Sigmoid colon (tissue), 6 donors: ENCODE measurements at regions not wholly inside any gene's neighbourhood (a gene's known extent, or its start where the extent isn't known, plus 50 kb on each side); places are given as distances from the start of the nearest gene placed in this dataset.
"Not testable (repeated sequence)": the region's sequence is repeated elsewhere in the genome, so short reads cannot be mapped to it uniquely, and the experiment has no call there.

ENCODE experiments used
- DNase-seq: peaks from one replicate; pipeline ENCODE4 v3.0.0-alpha.2; 2019
- H3K27ac ChIP-seq, 4 donors: fragments of 200-600 bp; sonication (generic); one replicate each; pipeline ENCODE4 v1.5.1; 2016 to 2019; ENCODE audit warnings: mild to moderate bottlenecking in 1 of 4
- H3K27me3 ChIP-seq, 3 donors: fragments of 200-600 bp; sonication (generic); one replicate each; pipeline ENCODE4 v1.5.1; 2019; ENCODE audit warnings: mild to moderate bottlenecking in 1 of 3
- H3K36me3 ChIP-seq, 4 donors: fragments of 200-600 bp; sonication (generic); one replicate each; pipeline ENCODE4 v1.5.1; 2016 to 2019
- H3K4me1 ChIP-seq, 4 donors: fragments of 200-600 bp; sonication (generic); one replicate each; pipeline ENCODE4 v1.5.1; 2017 to 2019
- H3K4me3 ChIP-seq, 4 donors: fragments of 200-600 bp; sonication (generic); one replicate each; pipeline ENCODE4 v1.5.1; 2017 to 2019; ENCODE audit warnings: mild to moderate bottlenecking in 2 of 4, moderate library complexity in 1 of 4
- H3K9me3 ChIP-seq, 4 donors: fragments of 200-600 bp in 3 of 4; sonication (generic) in 3 of 4; one replicate each; pipeline versions ENCODE4 v1.5.1 to v1.6.1; 2013 to 2019
- EP300 ChIP-seq, 4 donors: sonication (generic); formaldehyde crosslinking; IDR thresholded peaks; one replicate each; pipeline ENCODE4 v1.6.1; 2017; ENCODE audit warnings: antibody characterized with exemption in 4 of 4
- POLR2A ChIP-seq, 2 donors: fragments of 450-650 bp; IDR thresholded peaks; one replicate each; pipeline ENCODE4 v1.6.1; 2016; ENCODE audit warnings: antibody characterized with exemption in 2 of 2, mild to moderate bottlenecking in 2 of 2, moderate library complexity in 2 of 2
- POLR2AphosphoS5 ChIP-seq, 4 donors: sonication (generic); formaldehyde crosslinking; IDR thresholded peaks; one replicate each; pipeline ENCODE4 v1.6.1; 2017; ENCODE audit warnings: antibody characterized with exemption in 4 of 4
- WGBS, 2 donors: extraction: QIAGEN DNeasy Blood & Tissue Kit; methylation state at CpG; one replicate each; pipeline ENCODE4 v1.1.7; 2013; 5-methylcytosine and 5-hydroxymethylcytosine counted together
- intact Hi-C: fragments of 100-400 bp; cut with DNase I; formaldehyde crosslinking; loops from one replicate; pipeline ENCODE4 v1.15.1; 2023
- TF ChIP-seq, protein P1 (sequence below), 4 experiments: fragments of 450-650 bp in 3 of 4; fragments of 200-600 bp in 1 of 4; IDR thresholded peaks; one replicate each; pipeline ENCODE4 v1.5.1; 2016 to 2019; ENCODE audit warnings: antibody characterized with exemption in 4 of 4, mild to moderate bottlenecking in 3 of 4, moderate library complexity in 2 of 4
- donor health status: healthy with polysubstance abuse.
- donor health status: healthy.

DNA sequence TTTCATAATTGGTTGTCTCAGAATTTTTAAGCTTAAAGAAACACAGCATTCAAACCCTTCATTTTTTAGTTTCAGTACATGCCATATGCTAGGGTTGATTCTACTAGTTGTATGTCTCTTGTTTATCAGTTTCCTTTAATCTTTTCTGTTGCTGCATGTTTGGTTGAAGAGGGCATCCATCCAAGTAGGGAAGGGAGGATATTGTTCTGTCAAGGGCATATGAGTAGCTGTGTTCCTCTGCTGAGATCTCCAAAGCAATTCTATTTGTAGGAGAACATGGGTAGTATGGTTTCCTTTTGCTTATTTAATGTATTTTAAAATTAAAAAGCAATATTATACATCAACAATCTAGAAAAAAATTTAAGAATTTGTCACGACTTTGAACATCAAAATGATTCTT, 167.7 kb downstream of the FHIP1A start:
- no peaks in the 10 kb centered on the region for H3K9me3 ChIP-seq
- H3K4me1 ChIP-seq, result no peaks in the 10 kb centered on the region
- no peak for DNase-seq
- no peaks in the 10 kb centered on the region for H3K36me3 ChIP-seq
- no peak overlapping the region for H3K27ac ChIP-seq
- TF ChIP-seq, protein P1, sequence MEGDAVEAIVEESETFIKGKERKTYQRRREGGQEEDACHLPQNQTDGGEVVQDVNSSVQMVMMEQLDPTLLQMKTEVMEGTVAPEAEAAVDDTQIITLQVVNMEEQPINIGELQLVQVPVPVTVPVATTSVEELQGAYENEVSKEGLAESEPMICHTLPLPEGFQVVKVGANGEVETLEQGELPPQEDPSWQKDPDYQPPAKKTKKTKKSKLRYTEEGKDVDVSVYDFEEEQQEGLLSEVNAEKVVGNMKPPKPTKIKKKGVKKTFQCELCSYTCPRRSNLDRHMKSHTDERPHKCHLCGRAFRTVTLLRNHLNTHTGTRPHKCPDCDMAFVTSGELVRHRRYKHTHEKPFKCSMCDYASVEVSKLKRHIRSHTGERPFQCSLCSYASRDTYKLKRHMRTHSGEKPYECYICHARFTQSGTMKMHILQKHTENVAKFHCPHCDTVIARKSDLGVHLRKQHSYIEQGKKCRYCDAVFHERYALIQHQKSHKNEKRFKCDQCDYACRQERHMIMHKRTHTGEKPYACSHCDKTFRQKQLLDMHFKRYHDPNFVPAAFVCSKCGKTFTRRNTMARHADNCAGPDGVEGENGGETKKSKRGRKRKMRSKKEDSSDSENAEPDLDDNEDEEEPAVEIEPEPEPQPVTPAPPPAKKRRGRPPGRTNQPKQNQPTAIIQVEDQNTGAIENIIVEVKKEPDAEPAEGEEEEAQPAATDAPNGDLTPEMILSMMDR (IDR thresholded peaks at IDR 0.05), result no peak
- no peak for TF ChIP-seq EP300 (IDR thresholded peaks at IDR 0.05)
- TF ChIP-seq POLR2A (IDR thresholded peaks at IDR 0.05), result no peak
- TF ChIP-seq POLR2AphosphoS5 (IDR thresholded peaks at IDR 0.05), result no peak
- no peaks in the 10 kb centered on the region for H3K27me3 ChIP-seq
- intact Hi-C loops, result no loop called here
- no peak overlapping the region for H3K4me3 ChIP-seq
- WGBS, 2 donors, result 67 to 82% methylated on average over 1 of the region's 1 CpG

DNA sequence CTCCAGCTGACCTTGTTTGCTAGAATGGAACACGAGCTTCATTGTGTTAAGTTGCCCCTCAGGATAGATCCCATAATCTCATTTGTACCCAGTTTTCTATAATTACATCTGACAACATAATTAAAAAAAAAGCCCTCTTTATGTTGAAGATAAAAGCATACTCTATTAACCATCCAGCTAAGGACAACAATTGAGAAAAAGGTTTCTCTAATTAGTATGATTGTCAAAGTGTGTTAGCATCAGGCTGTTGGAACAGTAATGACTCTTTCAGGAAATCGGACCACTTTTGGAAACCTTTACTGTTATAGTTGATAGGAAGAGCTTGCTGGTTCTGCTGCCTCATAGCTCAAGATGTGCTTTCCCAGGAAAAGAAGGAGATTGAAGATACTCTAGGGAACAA, 172.6 kb downstream of the FHIP1A start:
- H3K36me3 ChIP-seq, result no peaks in the 10 kb centered on the region
- intact Hi-C loops, result no loop called here
- no peaks in the 10 kb centered on the region for H3K9me3 ChIP-seq
- 85 to 88% methylated on average over 2 of the region's 2 CpGs for WGBS, 2 donors
- no peak for DNase-seq
- no peak for TF ChIP-seq EP300 (IDR thresholded peaks at IDR 0.05)
- TF ChIP-seq POLR2A (IDR thresholded peaks at IDR 0.05), result no peak
- H3K27me3 ChIP-seq, result no peaks in the 10 kb centered on the region
- H3K4me3 ChIP-seq, result no peak overlapping the region
- no peak overlapping the region for H3K27ac ChIP-seq
- H3K4me1 ChIP-seq, result no peaks in the 10 kb centered on the region

DNA sequence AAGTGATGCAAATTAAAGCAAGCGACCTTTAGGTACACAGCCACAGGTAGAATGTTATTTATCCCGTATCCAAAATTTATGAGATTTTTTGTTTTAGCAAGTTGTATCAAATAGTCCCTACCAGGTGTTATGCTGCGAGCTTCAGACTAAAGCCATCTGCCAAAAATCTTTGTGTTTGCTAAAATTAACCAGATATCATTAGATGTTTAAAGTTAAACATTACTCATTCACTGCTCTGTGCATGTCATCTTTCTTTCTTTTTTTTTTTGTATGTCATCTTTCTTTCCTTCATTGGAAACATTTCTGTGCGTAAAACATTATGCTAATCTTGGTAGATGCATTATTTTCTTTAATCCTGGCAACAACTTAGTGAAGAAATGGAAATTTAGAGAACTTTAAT, 173.1 kb downstream of the FHIP1A start:
- Histone ChIP-seq H3K36me3 (no peaks in the 10 kb centered on the region), H3K27me3 (no peaks in the 10 kb centered on the region), H3K4me1 (no peaks in the 10 kb centered on the region), H3K27ac (no peak overlapping the region), H3K9me3 (no peaks in the 10 kb centered on the region), H3K4me3 (no peak overlapping the region)
- TF ChIP-seq, protein P1 (IDR thresholded peaks at IDR 0.05), result no peak
- no peak for TF ChIP-seq POLR2AphosphoS5 (IDR thresholded peaks at IDR 0.05)
- TF ChIP-seq EP300 (IDR thresholded peaks at IDR 0.05), result no peak
- no peak for TF ChIP-seq POLR2A (IDR thresholded peaks at IDR 0.05)
- DNase-seq, result no peak
- intact Hi-C loops, result no loop called here
- WGBS, 2 donors, result 52 to 81% methylated on average over 4 of the region's 4 CpGs

DNA sequence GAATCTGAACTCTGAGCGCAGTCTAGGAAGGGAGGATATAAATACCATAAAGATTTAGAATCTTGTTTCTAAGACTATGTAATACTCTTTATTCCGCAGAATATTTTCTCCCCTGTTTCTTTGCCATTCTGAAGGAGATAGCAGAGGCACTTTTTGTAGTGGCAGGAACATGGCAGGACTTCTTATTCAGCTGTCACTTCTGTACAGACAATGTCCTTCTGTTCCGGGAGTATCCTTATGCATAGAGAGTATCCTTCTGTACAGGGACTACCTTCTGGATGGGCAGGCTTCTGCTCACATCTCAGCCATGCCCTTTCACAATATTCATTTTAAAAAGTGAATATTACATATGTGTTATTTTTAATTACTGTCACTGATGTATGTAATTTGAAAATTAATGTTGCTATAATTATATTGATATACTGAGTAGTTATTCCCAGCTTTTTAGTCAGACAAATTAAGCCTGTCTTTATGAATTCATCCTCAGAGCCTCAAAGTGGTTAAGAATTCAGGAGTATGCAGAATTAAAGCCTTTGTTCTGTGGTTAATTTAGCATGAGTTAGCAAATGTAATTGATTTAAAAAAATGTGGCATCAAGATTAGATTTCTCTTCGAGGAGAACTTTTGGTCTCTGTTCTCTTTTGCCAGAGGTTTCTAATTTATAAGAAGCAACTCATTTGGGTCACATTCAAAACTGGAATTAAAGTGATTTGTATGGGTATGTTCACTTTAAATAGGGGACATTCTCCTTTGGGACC, 174.4 kb downstream of the FHIP1A start:
- no peak for DNase-seq
- WGBS, 2 donors, result 90 to 93% methylated on average over 4 of the region's 4 CpGs

DNA sequence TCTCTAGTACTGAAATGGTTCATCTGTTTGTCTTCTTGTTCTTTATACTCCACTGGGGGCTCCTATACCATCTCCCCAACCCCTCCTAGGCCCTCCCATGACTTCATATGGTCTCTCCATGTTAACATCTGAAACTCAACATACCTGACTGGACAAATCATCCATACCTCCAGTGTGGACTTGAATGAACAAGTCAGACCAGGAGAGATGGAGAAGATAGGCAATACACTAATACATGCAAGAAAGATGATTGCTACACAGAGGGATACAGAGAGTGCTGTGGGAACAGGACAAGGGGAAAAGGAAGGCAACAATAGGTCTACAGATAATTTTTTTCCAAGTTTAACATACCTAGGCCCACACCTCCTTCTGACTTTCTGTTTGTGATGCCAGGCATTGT, 175.1 kb downstream of the FHIP1A start:
- H3K4me1 ChIP-seq, result no peaks in the 10 kb centered on the region
- no peak overlapping the region for H3K4me3 ChIP-seq
- no peak for TF ChIP-seq EP300 (IDR thresholded peaks at IDR 0.05)
- TF ChIP-seq POLR2AphosphoS5 (IDR thresholded peaks at IDR 0.05), result no peak
- TF ChIP-seq, protein P1 (IDR thresholded peaks at IDR 0.05), result no peak
- TF ChIP-seq POLR2A (IDR thresholded peaks at IDR 0.05), result no peak
- no peak overlapping the region for H3K27ac ChIP-seq
- no peaks in the 10 kb centered on the region for H3K27me3 ChIP-seq
- H3K36me3 ChIP-seq, result no peaks in the 10 kb centered on the region
- no peak for DNase-seq
- no peaks in the 10 kb centered on the region for H3K9me3 ChIP-seq
- intact Hi-C loops, result no loop called here

More for the DNA sequence above, 174.4 kb downstream of the FHIP1A start:
- Histone ChIP-seq H3K27ac (no peak overlapping the region), H3K9me3 (no peaks in the 10 kb centered on the region), H3K36me3 (no peaks in the 10 kb centered on the region), H3K4me3 (no peak overlapping the region), H3K4me1 (no peaks in the 10 kb centered on the region), H3K27me3 (no peaks in the 10 kb centered on the region)
- TF ChIP-seq POLR2AphosphoS5 (IDR thresholded peaks at IDR 0.05), result no peak
- no peak for TF ChIP-seq EP300 (IDR thresholded peaks at IDR 0.05)
- TF ChIP-seq, protein P1 (IDR thresholded peaks at IDR 0.05), result no peak
- TF ChIP-seq POLR2A (IDR thresholded peaks at IDR 0.05), result no peak
- intact Hi-C loops, result no loop called here

DNA sequence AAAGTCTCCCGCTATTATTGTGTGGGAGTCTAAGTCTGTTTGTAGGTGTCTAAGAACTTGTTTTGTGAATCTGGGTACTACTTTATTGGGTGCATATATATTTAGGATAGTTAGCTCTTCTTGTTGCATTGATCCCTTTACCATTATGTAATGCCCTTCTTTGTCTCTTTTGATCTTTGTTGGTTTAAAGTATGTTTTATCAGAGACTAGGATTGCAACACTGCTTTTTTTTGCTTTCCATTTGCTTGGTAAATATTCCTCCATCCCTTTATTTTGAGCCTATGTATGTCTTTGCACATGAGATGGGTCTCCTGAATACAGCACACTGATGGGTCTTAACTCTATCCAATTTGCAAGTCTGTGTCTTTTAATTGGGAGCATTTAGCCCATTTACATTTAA, 165.2 kb downstream of the GATB start:
- H3K27me3 ChIP-seq, H3K9me3 ChIP-seq, H3K4me1 ChIP-seq, H3K4me3 ChIP-seq, intact Hi-C loops, H3K36me3 ChIP-seq, H3K27ac ChIP-seq, DNase-seq: not testable (repeated sequence)
- WGBS, 2 donors, result 95 to 97% methylated on average over 1 of the region's 1 CpG

DNA sequence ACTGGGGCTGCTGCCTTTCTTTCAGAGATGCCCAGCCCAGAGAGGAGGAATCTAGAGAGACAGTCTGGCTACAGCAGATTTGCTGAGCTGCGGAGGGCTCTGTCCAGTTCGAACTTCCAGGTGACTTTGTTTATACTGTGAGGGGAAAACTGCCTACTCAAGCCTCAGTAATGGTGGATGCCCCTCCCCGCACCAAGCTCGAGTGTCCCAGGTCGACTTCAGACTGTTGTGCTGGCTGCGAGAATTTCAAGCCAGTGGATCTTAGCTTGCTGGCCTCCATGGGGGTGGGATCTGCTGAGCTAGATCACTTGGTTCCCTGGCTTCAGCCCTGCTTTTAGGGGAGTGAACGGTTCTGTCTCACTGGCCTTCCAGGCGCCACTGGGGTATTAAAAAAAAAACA, 163.1 kb downstream of the GATB start:
- H3K27ac ChIP-seq, H3K4me1 ChIP-seq, H3K36me3 ChIP-seq, H3K27me3 ChIP-seq, H3K9me3 ChIP-seq, H3K4me3 ChIP-seq, intact Hi-C loops, DNase-seq: not testable (repeated sequence)
- WGBS, 2 donors, result 77 to 92% methylated on average over 8 of the region's 8 CpGs
